Renal cortex interstitium (tissue), 11 donors: ENCODE measurements at regions not wholly inside any gene's neighbourhood (a gene's known extent, or its start where the extent isn't known, plus 50 kb on each side); places are given as distances from the start of the nearest gene placed in this dataset.
"Not testable (repeated sequence)": the region's sequence is repeated elsewhere in the genome, so short reads cannot be mapped to it uniquely, and the experiment has no call there.

Experiments used
- DNase-seq, 11 donors: peaks; one replicate each; pipeline ENCODE4 v3.0.0-alpha.2; 2013; ENCODE audit warnings: low read depth in 9 of 11, low spot score in 4 of 11; ENCODE audit errors: extremely low read depth in 1 of 11

GRCh38 chr4:66219401-66219800 is 549.1 kb upstream of the EPHA5 start:
- no peak for DNase-seq

- no peak for DNase-seq
Observed at GRCh38 chr4:66216252-66216651, 546.0 kb upstream of the EPHA5 start.

- no peak for DNase-seq
Observed at GRCh38 chr4:66212489-66212888, 542.2 kb upstream of the EPHA5 start.

GRCh38 chr4:66204534-66205247 is 534.4 kb upstream of the EPHA5 start:
- DNase-seq = no peak

- no peak for DNase-seq
Observed at GRCh38 chr4:66202870-66203269, 532.6 kb upstream of the EPHA5 start.

GRCh38 chr4:66197451-66197850 is 527.2 kb upstream of the EPHA5 start:
- no peak for DNase-seq

- no peak for DNase-seq
Observed at GRCh38 chr4:66193487-66193886, 523.2 kb upstream of the EPHA5 start.

GRCh38 chr4:66187175-66187720 is 517.0 kb upstream of the EPHA5 start:
- no peak for DNase-seq

GRCh38 chr4:66186095-66186494 is 515.8 kb upstream of the EPHA5 start:
- DNase-seq = no peak

- no peak for DNase-seq
Observed at GRCh38 chr4:66182636-66183035, 512.3 kb upstream of the EPHA5 start.

GRCh38 chr4:66178906-66179305 is 508.6 kb upstream of the EPHA5 start:
- no peak for DNase-seq

- no peak for DNase-seq
Observed at GRCh38 chr4:66169341-66169740, 499.1 kb upstream of the EPHA5 start.

- no peak for DNase-seq
Observed at GRCh38 chr4:66164869-66165268, 494.6 kb upstream of the EPHA5 start.

- no peak for DNase-seq
Observed at GRCh38 chr4:66160606-66161005, 490.3 kb upstream of the EPHA5 start.

- DNase-seq = no peak
Observed at GRCh38 chr4:66157594-66157993, 487.3 kb upstream of the EPHA5 start.

GRCh38 chr4:66130042-66130441 is 459.8 kb upstream of the EPHA5 start:
- no peak for DNase-seq

- no peak for DNase-seq
Observed at GRCh38 chr4:66123831-66124413, 453.6 kb upstream of the EPHA5 start.

- DNase-seq = no peak
Observed at GRCh38 chr4:66123190-66123589, 452.9 kb upstream of the EPHA5 start.

- not testable (repeated sequence) for DNase-seq
Observed at GRCh38 chr4:66115231-66115630, 444.9 kb upstream of the EPHA5 start.

- no peak for DNase-seq
Observed at GRCh38 chr4:66108898-66109297, 438.6 kb upstream of the EPHA5 start.

- no peak for DNase-seq
Observed at GRCh38 chr4:66097218-66097617, 426.9 kb upstream of the EPHA5 start.
